GM18861 (cell line): ENCODE measurements at regions not wholly inside any gene's neighbourhood (a gene's known extent, or its start where the extent isn't known, plus 50 kb on each side); places are given as distances from the start of the nearest gene placed in this dataset.
"Not testable (repeated sequence)": the region's sequence is repeated elsewhere in the genome, so short reads cannot be mapped to it uniquely, and the experiment has no call there.

Source experiments
- ATAC-seq: cut with Tn5 transposase; IDR thresholded peaks from one replicate; pipeline ENCODE4 v1.9.1; 2021; ENCODE audit not compliant: unreplicated experiment

- ATAC-seq: no peak
These were observed 456.5 kb downstream of the EPHA7 start for GRCh38 chr6:92962846-92963245.

GRCh38 chr6:92952111-92952510, 467.2 kb downstream of the EPHA7 start:
- ATAC-seq: not testable (repeated sequence)

DNA sequence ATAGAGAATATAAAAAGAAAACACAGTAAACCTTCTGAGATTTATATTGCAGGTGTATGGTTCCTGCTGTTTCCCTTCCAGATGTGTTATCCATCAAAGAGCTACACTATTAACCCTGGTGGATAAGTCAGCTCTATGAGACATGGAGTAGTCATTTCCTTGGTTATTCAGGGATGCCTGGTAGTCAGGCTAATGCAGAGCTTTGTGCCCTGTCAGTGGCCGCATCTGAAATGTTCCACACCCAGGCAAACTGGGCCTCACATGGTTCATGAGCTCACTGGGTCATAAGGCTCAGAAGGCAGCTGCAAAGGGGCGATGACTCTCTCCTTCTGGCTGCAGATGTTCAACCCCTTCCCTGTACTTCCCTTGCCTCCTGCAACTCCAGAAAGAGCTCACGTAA, 473.6 kb downstream of the EPHA7 start:
- no peak for ATAC-seq

GRCh38 chr6:92944132-92944531, 475.2 kb downstream of the EPHA7 start:
- ATAC-seq: no peak

GRCh38 chr6:92942549-92942948, 476.8 kb downstream of the EPHA7 start:
- no peak for ATAC-seq

- no peak for ATAC-seq
These were observed 484.7 kb downstream of the EPHA7 start for GRCh38 chr6:92934625-92935024.

DNA sequence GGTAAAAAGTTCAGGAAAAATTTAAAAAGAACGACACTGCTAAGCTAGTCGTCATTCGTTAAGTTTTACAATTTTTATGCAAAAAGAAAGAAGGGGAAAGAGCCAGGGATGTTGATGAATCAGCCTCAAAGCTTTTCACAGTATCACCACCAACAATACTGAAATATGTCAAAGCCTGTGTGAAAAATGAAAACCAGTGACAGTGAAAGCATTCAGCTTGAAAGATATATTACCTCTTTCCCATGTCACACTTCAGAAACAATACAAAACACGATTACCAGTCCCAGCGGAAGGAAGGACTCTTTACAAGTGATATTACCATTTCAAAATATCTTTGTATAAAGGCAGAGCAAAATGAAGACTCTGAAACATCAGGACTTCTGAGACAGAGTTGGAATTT, 489.2 kb downstream of the EPHA7 start:
- no peak for ATAC-seq

- ATAC-seq: no peak
These were observed 497.0 kb downstream of the EPHA7 start for GRCh38 chr6:92922216-92922806.

DNA sequence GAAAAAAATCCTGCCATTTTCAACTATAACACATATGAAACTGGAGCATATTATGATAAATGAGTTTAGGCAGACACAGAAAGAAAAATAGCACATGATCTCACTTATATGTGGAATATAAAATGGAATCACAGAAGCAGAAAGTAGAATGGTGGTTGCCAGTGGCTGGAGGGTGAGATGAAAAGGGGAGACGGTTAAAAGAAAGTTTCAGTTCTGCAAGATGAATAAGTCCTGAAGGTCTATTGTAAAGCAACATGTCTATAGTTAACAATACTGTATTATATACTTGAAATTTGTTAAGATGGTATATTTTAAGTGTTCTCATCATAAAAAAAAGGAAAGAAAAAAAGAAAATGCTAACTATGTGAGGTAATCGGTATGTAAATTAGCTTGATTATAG, 503.9 kb downstream of the EPHA7 start:
- ATAC-seq: no peak

DNA sequence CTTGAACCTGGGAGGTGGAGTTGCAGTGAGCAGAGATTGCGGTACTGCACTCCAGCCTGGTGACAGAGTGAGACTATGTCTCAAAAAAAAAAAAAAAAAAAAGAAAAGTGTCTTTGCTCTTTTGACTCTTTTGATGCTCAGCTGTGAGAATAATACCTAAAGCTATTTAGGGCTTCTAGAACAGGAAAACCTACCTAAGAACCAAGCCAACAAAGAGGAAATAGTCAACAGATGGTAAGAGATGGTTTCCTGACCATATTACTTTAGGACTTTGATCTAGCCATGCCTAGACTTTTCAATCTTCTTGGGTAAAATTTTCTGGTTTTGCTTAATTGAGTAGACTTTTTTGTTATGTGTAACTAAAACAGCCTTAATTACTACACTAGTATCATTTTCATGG, 508.1 kb downstream of the EPHA7 start:
- no peak for ATAC-seq

GRCh38 chr6:92910646-92911045, 508.7 kb downstream of the EPHA7 start:
- no peak for ATAC-seq

DNA sequence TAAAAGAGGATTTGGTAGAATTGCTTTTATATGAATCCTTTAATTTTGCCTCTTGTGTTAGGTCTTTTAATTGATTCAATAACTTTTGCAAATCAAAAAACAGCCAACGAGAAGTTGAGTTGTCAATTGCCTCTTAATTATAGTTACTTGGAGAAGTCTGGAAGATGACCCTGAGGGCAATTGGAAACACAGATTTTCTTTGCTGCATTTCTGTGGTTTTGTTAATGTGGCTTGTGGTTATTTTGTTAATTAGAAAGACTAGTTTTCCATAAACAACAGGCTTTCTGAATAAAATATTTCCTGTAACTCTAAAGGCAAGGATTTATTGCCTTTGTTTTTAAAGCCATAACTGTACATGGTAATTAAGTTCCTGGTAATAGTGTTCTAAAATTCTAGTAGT, 513.0 kb downstream of the EPHA7 start:
- ATAC-seq: no peak

GRCh38 chr6:92893741-92894140, 525.6 kb downstream of the EPHA7 start:
- no peak for ATAC-seq

DNA sequence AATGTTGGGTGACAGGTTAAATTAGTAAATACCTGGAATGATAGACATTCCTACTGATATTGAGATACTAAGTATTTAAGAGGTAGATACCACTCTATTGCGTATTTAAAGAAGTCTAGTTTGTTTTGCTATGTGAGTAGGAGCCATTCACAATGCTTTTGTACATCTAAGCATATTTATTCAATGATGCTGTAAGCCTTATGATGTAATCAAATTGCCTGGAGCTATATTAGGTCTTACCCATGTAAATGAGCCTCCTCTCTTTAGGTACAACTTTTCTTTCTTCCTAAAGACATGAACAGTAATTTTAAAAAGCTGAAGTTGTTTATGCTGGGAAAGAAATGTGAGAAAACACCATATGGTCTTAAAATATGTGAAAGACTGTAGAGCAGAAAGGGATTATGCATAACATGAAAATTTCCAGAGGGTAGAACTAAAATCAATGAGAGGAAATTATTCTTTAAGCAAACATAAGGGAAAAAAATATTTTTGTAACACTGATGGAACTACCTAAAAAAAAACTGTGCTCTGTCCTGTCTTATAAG, 526.7 kb downstream of the EPHA7 start:
- no peak for ATAC-seq

GRCh38 chr6:92888316-92888715, 531.0 kb downstream of the EPHA7 start:
- ATAC-seq: no peak

- no peak for ATAC-seq
These were observed 531.5 kb downstream of the EPHA7 start for GRCh38 chr6:92887871-92888270.

GRCh38 chr6:92879526-92879925, 539.8 kb downstream of the EPHA7 start:
- ATAC-seq: no peak

GRCh38 chr6:92864966-92865555, 554.3 kb downstream of the EPHA7 start:
- ATAC-seq: no peak

DNA sequence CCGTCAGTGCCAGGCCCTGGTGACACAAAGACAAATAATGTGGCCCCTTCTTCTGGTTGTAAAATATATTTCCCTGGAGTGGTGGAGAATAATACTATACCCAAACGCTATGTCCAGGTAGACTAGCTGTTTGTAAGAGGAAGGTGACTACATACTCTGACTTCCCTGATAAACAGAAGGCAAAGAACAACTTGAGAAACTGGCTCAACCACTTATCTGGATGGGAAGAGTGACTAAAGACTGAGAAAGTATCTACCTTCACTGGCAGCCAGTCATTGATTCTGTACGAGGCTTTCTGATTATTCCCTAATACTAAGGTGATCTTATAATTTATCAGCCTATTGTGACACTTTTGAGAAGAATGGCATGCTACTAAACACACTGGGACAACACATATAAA, 569.7 kb downstream of the EPHA7 start:
- ATAC-seq: no peak

DNA sequence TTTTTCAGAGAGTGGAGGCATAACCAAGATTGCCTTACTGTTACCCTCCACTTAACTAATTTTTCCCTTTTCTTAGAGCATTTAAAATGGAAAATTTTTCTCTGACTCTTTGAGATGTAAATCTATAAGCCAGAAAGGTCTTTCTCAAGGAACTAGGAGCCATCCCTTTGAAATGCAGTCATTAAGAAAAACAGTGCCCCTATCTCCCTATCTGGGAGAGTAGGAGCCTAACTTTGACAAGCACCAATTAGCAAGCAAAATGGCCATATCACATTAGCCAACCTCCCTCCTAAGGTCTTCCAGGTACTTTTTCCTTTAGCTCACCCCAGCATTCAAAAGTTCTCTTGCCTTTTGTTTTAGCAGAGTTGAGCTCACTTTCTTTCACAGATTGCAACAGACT, 570.5 kb downstream of the EPHA7 start:
- ATAC-seq: no peak

DNA sequence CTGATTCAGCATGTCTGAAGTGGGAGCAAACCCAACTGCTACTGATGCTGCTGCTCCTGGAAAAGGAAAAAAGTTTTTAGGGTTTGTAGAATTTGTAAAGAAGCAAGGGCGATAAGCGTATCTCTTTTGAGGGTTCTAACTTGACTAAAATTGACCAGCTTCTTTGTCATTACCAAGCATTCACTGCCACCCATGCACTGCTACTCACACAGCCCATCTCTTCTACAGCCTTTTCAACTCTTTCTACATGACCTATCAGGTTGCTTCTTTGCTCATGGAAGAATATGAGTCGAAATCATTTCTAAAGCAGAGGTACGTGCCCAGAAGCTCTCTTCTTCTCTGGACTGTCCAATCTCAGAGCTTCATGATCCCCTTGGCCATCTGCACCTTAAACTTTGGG, 570.9 kb downstream of the EPHA7 start:
- no peak for ATAC-seq

DNA sequence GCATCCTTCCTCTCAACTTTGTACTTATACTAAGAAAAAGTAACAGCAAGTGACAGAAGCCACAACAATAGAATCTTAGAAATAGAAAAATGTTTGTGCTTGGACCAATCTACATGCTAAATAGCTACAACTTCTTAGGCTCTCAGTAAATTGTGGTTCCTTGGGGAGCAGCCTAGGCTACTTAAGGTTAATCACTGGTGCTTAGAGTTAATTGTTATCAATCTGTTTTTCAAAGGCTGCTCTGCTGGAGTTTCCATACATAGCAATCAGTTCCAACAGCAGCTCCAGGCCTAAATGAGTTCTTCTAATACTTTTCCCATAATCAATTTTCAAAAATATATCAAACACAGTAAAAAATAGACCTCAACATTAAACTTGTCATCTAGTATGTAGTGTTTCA, 571.4 kb downstream of the EPHA7 start:
- no peak for ATAC-seq
